ENCODE measurements at regions not wholly inside any gene's neighbourhood (a gene's known extent, or its start where the extent isn't known, plus 50 kb on each side); places are given as distances from the start of the nearest gene placed in this dataset.

- CTCF ChIA-PET: no interaction called here
- Histone ChIP-seq H3K9me3 (ENCODE audit: control insufficient read depth, insufficient read depth, low read depth, low read length) (no peaks in the 10 kb centered on the region), H3K36me3 (ENCODE audit: control insufficient read depth in 2 of 2, insufficient read depth in 1 of 2, low read length in 2 of 2) (no peaks in the 10 kb centered on the region), H3K4me1 (ENCODE audit: control insufficient read depth, insufficient read depth, low read length) (no peaks in the 10 kb centered on the region), H3K27ac (ENCODE audit: extremely low read depth, low read depth, low read length) (no peak overlapping the region), H3K4me3 (ENCODE audit: low read depth, low read length) (no peak overlapping the region)
- no peak for TF ChIP-seq ZFP41 (tag by site-specific recombination; IDR thresholded peaks at IDR 0.05; ENCODE audit: borderline replicate concordance)
- TF ChIP-seq ZSCAN18 (tag by site-specific recombination; IDR thresholded peaks at IDR 0.05): no peak
- TF ChIP-seq ZNF777 (tag by site-specific recombination; IDR thresholded peaks at IDR 0.05; ENCODE audit: borderline replicate concordance): no peak
- TF ChIP-seq ZBTB6 (tag by site-specific recombination; IDR thresholded peaks at IDR 0.05): no peak
- TF ChIP-seq MEIS1 (CRISPR knock-in tag; IDR thresholded peaks at IDR 0.05; ENCODE audit: borderline replicate concordance): no peak
- no peak for TF ChIP-seq ZNF843 (tag by site-specific recombination; IDR thresholded peaks at IDR 0.05)
- TF ChIP-seq ZNF623 (tag by site-specific recombination; IDR thresholded peaks at IDR 0.05): no peak
- no peak for TF ChIP-seq GLI4 (tag by site-specific recombination; IDR thresholded peaks at IDR 0.05)
- POLR2A ChIA-PET: no interaction called here
Measured at GRCh38 chr21:15406791-15407190, 323.0 kb upstream of the USP25 start.

GRCh38 chr21:15407585-15407984, 322.2 kb upstream of the USP25 start:
- POLR2A ChIA-PET: no interaction called here
- H3K9me3 ChIP-seq (ENCODE audit: control insufficient read depth, insufficient read depth, low read depth, low read length): no peaks in the 10 kb centered on the region
- TF ChIP-seq ZNF449 (tag by site-specific recombination; IDR thresholded peaks at IDR 0.05) (no peak), ZNF324 (tag by site-specific recombination; IDR thresholded peaks at IDR 0.05) (no peak), MEIS1 (CRISPR knock-in tag; IDR thresholded peaks at IDR 0.05; ENCODE audit: borderline replicate concordance) (no peak), ZNF423 (tag by site-specific recombination; IDR thresholded peaks at IDR 0.05) (no peak), ZNF18 (tag by site-specific recombination; IDR thresholded peaks at IDR 0.05) (no peak), ZNF670 (tag by site-specific recombination; IDR thresholded peaks at IDR 0.05; ENCODE audit: low read depth) (no peak)

GRCh38 chr21:15408089-15408488, 321.7 kb upstream of the USP25 start:
- Histone ChIP-seq H3K4me1 (ENCODE audit: control insufficient read depth, insufficient read depth, low read length) (no peaks in the 10 kb centered on the region), H3K9me3 (ENCODE audit: control insufficient read depth, insufficient read depth, low read depth, low read length) (no peaks in the 10 kb centered on the region), H3K4me3 (ENCODE audit: low read depth, low read length) (no peak overlapping the region), H3K27ac (ENCODE audit: extremely low read depth, low read depth, low read length) (no peak overlapping the region), H3K36me3 (ENCODE audit: control insufficient read depth in 2 of 2, insufficient read depth in 1 of 2, low read length in 2 of 2) (no peaks in the 10 kb centered on the region)
- TF ChIP-seq ZNF37A (tag by site-specific recombination; IDR thresholded peaks at IDR 0.05): no peak
- TF ChIP-seq ZNF416 (tag by site-specific recombination; IDR thresholded peaks at IDR 0.05): no peak
- no peak for TF ChIP-seq YY2 (tag by site-specific recombination; IDR thresholded peaks at IDR 0.05)
- ChIA-PET POLR2A (no interaction called here), CTCF (interaction anchor here (0.8 kb wide), 2 partner anchors 75 to 161 kb away, joined by 3 to 4 read pairs; no protein-coding TSS in a partner anchor)

More at GRCh38 chr21:15407585-15407984, 322.2 kb upstream of the USP25 start:
- Histone ChIP-seq H3K27ac (ENCODE audit: extremely low read depth, low read depth, low read length) (no peak overlapping the region), H3K4me1 (ENCODE audit: control insufficient read depth, insufficient read depth, low read length) (no peaks in the 10 kb centered on the region), H3K4me3 (ENCODE audit: low read depth, low read length) (no peak overlapping the region), H3K36me3 (ENCODE audit: control insufficient read depth in 2 of 2, insufficient read depth in 1 of 2, low read length in 2 of 2) (no peaks in the 10 kb centered on the region)
- CTCF ChIA-PET: interaction anchor here (0.8 kb wide), 2 partner anchors 75 to 160 kb away, joined by 3 to 4 read pairs; no protein-coding TSS in a partner anchor

All from HEK293 (cell line).